H1 (cell line): ENCODE measurements at regions not wholly inside any gene's neighbourhood (a gene's known extent, or its start where the extent isn't known, plus 50 kb on each side); places are given as distances from the start of the nearest gene placed in this dataset.

Source experiments
- CTCF ChIA-PET: fragments of 300-600 bp; sonication (Branson Sonifier 250); formaldehyde crosslinking; loops from one replicate; lab custom pipeline; 2021; ENCODE audit not compliant: partially characterized antibody; lab: Charles Lee
- POLR2A ChIA-PET: fragments of 300-600 bp; sonication (Branson Sonifier 250); formaldehyde crosslinking; loops from one replicate; lab custom pipeline; 2021; ENCODE audit warnings: inconsistent platforms; ENCODE audit not compliant: partially characterized antibody; lab: Charles Lee
- DNase-seq, 2 experiments: peaks; one replicate each; pipeline versions ENCODE4 v3.0.0 to v3.0.0-alpha.2; 2010 to 2022; ENCODE audit warnings: low spot score in 2 of 2, low read depth in 1 of 2, mixed read lengths in 1 of 2
- FAIRE-seq: peaks from 2 replicates; lab custom pipeline; 2011; peaks lifted over from hg19 to GRCh38; lab: Jason Lieb, UNC
- H2AFZ ChIP-seq: 2 replicates; pipeline ENCODE4 v1.8.1; 2012; ENCODE audit warnings: low read length, inconsistent platforms
- H2AK5ac ChIP-seq: 2 replicates; pipeline ENCODE4 v1.6.1; 2013; ENCODE audit warnings: low read depth, low read length
- H2BK120ac ChIP-seq: replicated peaks from 2 replicates; pipeline ENCODE3; 2013; ENCODE audit warnings: low read depth, low read length, inconsistent platforms
- H2BK12ac ChIP-seq: 2 replicates; pipeline ENCODE4 v1.6.1; 2013; ENCODE audit warnings: low read depth, low read length
- H2BK15ac ChIP-seq: 2 replicates; pipeline ENCODE4 v1.6.1; 2013; ENCODE audit warnings: low read length
- H2BK20ac ChIP-seq: 2 replicates; pipeline ENCODE4 v1.6.1; 2013; ENCODE audit warnings: low read length
- H2BK5ac ChIP-seq: 2 replicates; pipeline ENCODE4 v1.6.1; 2013; ENCODE audit warnings: low read depth, low read length
- H3K14ac ChIP-seq: 2 replicates; pipeline ENCODE4 v1.6.1; 2013; ENCODE audit warnings: inconsistent platforms; ENCODE audit not compliant: insufficient read length
- H3K18ac ChIP-seq: 2 replicates; pipeline ENCODE4 v1.6.1; 2013; ENCODE audit warnings: low read length; ENCODE audit errors: extremely low read depth
- H3K23ac ChIP-seq: 2 replicates; pipeline ENCODE4 v1.6.1; 2013; ENCODE audit warnings: inconsistent platforms; ENCODE audit not compliant: insufficient read length
- H3K23me2 ChIP-seq: 2 replicates; pipeline ENCODE4 v1.6.1; 2013; ENCODE audit warnings: low read depth, low read length
- H3K27ac ChIP-seq: 2 replicates; pipeline ENCODE4 v1.6.1; 2011; ENCODE audit warnings: low read depth, low read length, inconsistent platforms
- H3K27me3 ChIP-seq, 4 experiments: replicated peaks in 1 of 4; 1 replicate in 1 of 4; 2 replicates in 3 of 4; pipeline versions ENCODE4 v1.6.1 to v1.8.1; 2011 to 2013; ENCODE audit warnings: low read length in 3 of 4, mild to moderate bottlenecking in 3 of 4, inconsistent platforms in 2 of 4, mixed read lengths in 2 of 4, moderate library complexity in 1 of 4; ENCODE audit not compliant: control insufficient read depth in 3 of 4, insufficient read depth in 3 of 4; ENCODE audit errors: extremely low read depth in 1 of 4
- H3K36me3 ChIP-seq, 4 experiments: 2 replicates each; pipeline versions ENCODE4 v1.6.1 to v1.8.1; 2011 to 2013; ENCODE audit warnings: mild to moderate bottlenecking in 4 of 4, low read length in 3 of 4, moderate library complexity in 2 of 4, control low read depth in 1 of 4, inconsistent platforms in 1 of 4; ENCODE audit not compliant: insufficient read depth in 4 of 4, control insufficient read depth in 2 of 4
- H3K4ac ChIP-seq: replicated peaks from 2 replicates; pipeline ENCODE3; 2013; ENCODE audit warnings: low read length, low read depth, mixed read lengths, inconsistent platforms; ENCODE audit not compliant: insufficient read length
- H3K4me1 ChIP-seq, 4 experiments: replicated peaks in 1 of 4; 1 replicate in 1 of 4; 2 replicates in 3 of 4; pipeline versions ENCODE4 v1.6.1 to v1.8.1; 2011 to 2013; ENCODE audit warnings: low read length in 3 of 4, inconsistent platforms in 2 of 4, mixed read lengths in 1 of 4; ENCODE audit not compliant: insufficient read depth in 4 of 4, control insufficient read depth in 3 of 4
- H3K4me2 ChIP-seq, 2 experiments: 2 replicates each; pipeline versions ENCODE4 v1.6.1 to v1.8.1; 2011 to 2013; ENCODE audit warnings: low read depth in 2 of 2, low read length in 2 of 2, control low read depth in 1 of 2, inconsistent platforms in 1 of 2, mild to moderate bottlenecking in 1 of 2; ENCODE audit not compliant: insufficient read depth in 1 of 2
- H3K4me3 ChIP-seq, 4 experiments: fragments of 200-600, 300-600 bp in 1 of 4; sonication (generic), shearing (Covaris generic), sonication (Bioruptor Twin) in 1 of 4; 2 replicates each; pipeline versions ENCODE4 v1.5.1 to v1.8.1; 2011 to 2016; ENCODE audit warnings: low read length in 4 of 4, low read depth in 3 of 4, control low read depth in 2 of 4, inconsistent platforms in 2 of 4, mild to moderate bottlenecking in 2 of 4, mixed read lengths in 1 of 4, moderate library complexity in 1 of 4; ENCODE audit not compliant: insufficient read depth in 2 of 4; ENCODE audit errors: extremely low read depth in 1 of 4
- H3K56ac ChIP-seq: replicated peaks from 2 replicates; pipeline ENCODE3; 2013; ENCODE audit warnings: low read depth, mild to moderate bottlenecking, mixed read lengths, low read length, inconsistent platforms; ENCODE audit not compliant: insufficient read length
- H3K79me1 ChIP-seq: 2 replicates; pipeline ENCODE4 v1.6.1; 2013; ENCODE audit warnings: low read depth, low read length, control low read depth
- H3K79me2 ChIP-seq, 2 experiments: 2 replicates each; pipeline versions ENCODE4 v1.6.1 to v1.8.1; 2012 to 2013; ENCODE audit warnings: low read length in 2 of 2, mild to moderate bottlenecking in 2 of 2, inconsistent platforms in 1 of 2; ENCODE audit not compliant: insufficient read depth in 2 of 2, control insufficient read depth in 1 of 2
- H3K9ac ChIP-seq, 4 experiments: replicated peaks in 1 of 4; 1 replicate in 1 of 4; 2 replicates in 3 of 4; pipeline versions ENCODE4 v1.6.1 to v1.8.1; 2011 to 2013; ENCODE audit warnings: low read depth in 3 of 4, low read length in 3 of 4, control low read depth in 2 of 4, mild to moderate bottlenecking in 2 of 4, moderate library complexity in 2 of 4, inconsistent platforms in 1 of 4; ENCODE audit errors: extremely low read depth in 1 of 4
- H3K9me3 ChIP-seq, 2 experiments: 2 replicates each; pipeline versions ENCODE4 v1.6.1 to v1.8.1; 2012 to 2013; ENCODE audit warnings: mild to moderate bottlenecking in 2 of 2, moderate library complexity in 2 of 2, control low read depth in 1 of 2, inconsistent platforms in 1 of 2, low read depth in 1 of 2, low read length in 1 of 2, mixed read lengths in 1 of 2; ENCODE audit not compliant: insufficient read depth in 2 of 2
- H4K20me1 ChIP-seq, 2 experiments: replicated peaks in 1 of 2; 2 replicates each; pipeline versions ENCODE3 to v1.8.1; 2011 to 2013; ENCODE audit warnings: inconsistent platforms in 2 of 2, low read length in 2 of 2, mild to moderate bottlenecking in 1 of 2; ENCODE audit not compliant: insufficient read depth in 2 of 2, control insufficient read depth in 1 of 2
- H4K5ac ChIP-seq: 2 replicates; pipeline ENCODE4 v1.6.1; 2013; ENCODE audit warnings: low read length, low read depth, mixed read lengths, inconsistent platforms; ENCODE audit not compliant: insufficient read length
- H4K8ac ChIP-seq: 2 replicates; pipeline ENCODE4 v1.8.0; 2013; ENCODE audit warnings: mild to moderate bottlenecking, moderate library complexity, low read length, inconsistent platforms; ENCODE audit not compliant: insufficient read depth; ENCODE audit errors: extremely low read depth
- H4K91ac ChIP-seq: replicated peaks from 2 replicates; pipeline ENCODE3; 2013; ENCODE audit warnings: low read length, mixed read lengths, inconsistent platforms; ENCODE audit not compliant: insufficient read length
- JUN ChIP-seq: IDR thresholded peaks from 2 replicates; pipeline ENCODE4 v1.6.1; 2011; ENCODE audit warnings: low read depth, mild to moderate bottlenecking, improper control_type of control experiment, low read length
- SIRT6 ChIP-seq: IDR thresholded peaks from one replicate; pipeline ENCODE4 v1.7.1; 2012; ENCODE audit warnings: low read length, inconsistent platforms
- WGBS, 2 experiments: shearing (Covaris generic) in 1 of 2; methylation state at CpG; one replicate each; pipeline versions ENCODE4 v1.1.6 to v1.1.7; 2013 to 2015; ENCODE audit warnings: low lambda C conversion rate in 2 of 2, mixed read lengths in 2 of 2, inconsistent platforms in 1 of 2, low coverage in 1 of 2, missing lambda C conversion rate in 1 of 2; ENCODE audit not compliant: insufficient replicate concordance in 2 of 2, insufficient coverage in 1 of 2, insufficient read length in 1 of 2; ENCODE audit errors: extremely low coverage in 1 of 2, missing lambda C conversion rate in 1 of 2; 5-methylcytosine and 5-hydroxymethylcytosine counted together

GRCh38 chr2:8258406-8258805 lies 423.4 kb upstream of the ID2 start:
- Histone ChIP-seq H3K4ac (no peak overlapping the region), H3K79me2 (no peaks in the 10 kb centered on the region), H3K18ac (no peak overlapping the region), H3K27ac (no peak overlapping the region), H3K4me3 (no peak overlapping the region), H3K23ac (no peak overlapping the region), H3K56ac (no peak overlapping the region), H3K9ac (no peak overlapping the region), H3K9me3 (no peaks in the 10 kb centered on the region), H2AFZ (no peak overlapping the region), H2BK20ac (peak overlapping the region; percentile 62; the same call in 1 of the 2 replicates), H4K91ac (no peak overlapping the region), H4K20me1 (no peaks in the 10 kb centered on the region), H3K36me3 (no peaks in the 10 kb centered on the region), H3K27me3 (no peaks in the 10 kb centered on the region; a peak in 1 of 7 replicates), H3K23me2 (no peaks in the 10 kb centered on the region), H3K4me2 (no peak overlapping the region), H2BK12ac (no peak overlapping the region), H2AK5ac (no peak overlapping the region), H2BK120ac (no peak overlapping the region), H4K8ac (no peak overlapping the region), H2BK5ac (no peak overlapping the region), H3K4me1 (peaks cover 3 to 22% (median 19%) of the 10 kb centered on the region in 4 experiments), H3K79me1 (no peaks in the 10 kb centered on the region), H2BK15ac (no peak overlapping the region), H4K5ac (no peak overlapping the region), H3K14ac (no peak overlapping the region)
- ChIA-PET POLR2A (no interaction called here), CTCF (no interaction called here)
- no peak for DNase-seq
- no peak for FAIRE-seq
- 93% methylated on average over 4 of the region's 4 CpGs; no CpG with 5 or more reads in 1 of the 2 experiments for WGBS, 2 experiments
- TF ChIP-seq SIRT6 (no peak), JUN (no peak)
